ENCODE measurements at regions not wholly inside any gene's neighbourhood (a gene's known extent, or its start where the extent isn't known, plus 50 kb on each side); places are given as distances from the start of the nearest gene placed in this dataset.

- POLR2A ChIA-PET (ENCODE audit: low non-redundant PET), result no interaction called here
- no TSS peak for BruUV-seq (replicated peaks)
Measured at GRCh38 chr2:67579216-67579615, 182.1 kb downstream of the ETAA1 start.

GRCh38 chr2:67579806-67580205 lies 182.7 kb downstream of the ETAA1 start:
- Histone ChIP-seq H3K36me3 (ENCODE audit: insufficient read depth, low read length, poor library complexity, severe bottlenecking) (no peaks in the 10 kb centered on the region), H3K4me3 (ENCODE audit: low read depth, low read length, poor library complexity, severe bottlenecking) (no peak overlapping the region), H3K27ac (ENCODE audit: low read depth, low read length, poor library complexity, severe bottlenecking) (no peak overlapping the region), H3K9me3 (ENCODE audit: low read depth, low read length, poor library complexity, severe bottlenecking) (peaks cover 16% of the 10 kb centered on the region), H3K4me1 (ENCODE audit: insufficient read depth, low read length, poor library complexity, severe bottlenecking) (no peaks in the 10 kb centered on the region), H3K27me3 (replicated peaks; ENCODE audit: insufficient read depth, low read depth, low read length, poor library complexity) (no peaks in the 10 kb centered on the region)
- POLR2A ChIA-PET (ENCODE audit: low non-redundant PET), result no interaction called here
- no TSS peak for BruUV-seq (replicated peaks)
- intact Hi-C loops (cut with micrococcal nuclease; ENCODE audit: unreplicated experiment), result no loop called here
- DNase-seq (ENCODE audit: low spot score), result no peak
- CTCF ChIA-PET, result no interaction called here
- no peak for TF ChIP-seq EZH2 (IDR thresholded peaks at IDR 0.05; ENCODE audit: borderline replicate concordance, low read depth, low read length, poor library complexity, severe bottlenecking)
- TF ChIP-seq CTCF (conservative IDR thresholded peaks at IDR 0.05; ENCODE audit: low read depth, low read length), result no peak

More at GRCh38 chr2:67579216-67579615, 182.1 kb downstream of the ETAA1 start:
- CTCF ChIA-PET, result no interaction called here
- no peak overlapping the region for H3K27ac ChIP-seq (ENCODE audit: low read depth, low read length, poor library complexity, severe bottlenecking)
- no peaks in the 10 kb centered on the region for H3K27me3 ChIP-seq (replicated peaks; ENCODE audit: insufficient read depth, low read depth, low read length, poor library complexity)
- no peak overlapping the region for H3K4me3 ChIP-seq (ENCODE audit: low read depth, low read length, poor library complexity, severe bottlenecking)
- intact Hi-C loops (cut with micrococcal nuclease; ENCODE audit: unreplicated experiment), result no loop called here
- H3K4me1 ChIP-seq (ENCODE audit: insufficient read depth, low read length, poor library complexity, severe bottlenecking), result peaks cover 3% of the 10 kb centered on the region
- DNase-seq (ENCODE audit: low spot score), result no peak
- H3K9me3 ChIP-seq (ENCODE audit: low read depth, low read length, poor library complexity, severe bottlenecking), result peaks cover 13% of the 10 kb centered on the region
- no peaks in the 10 kb centered on the region for H3K36me3 ChIP-seq (ENCODE audit: insufficient read depth, low read length, poor library complexity, severe bottlenecking)
- no peak for TF ChIP-seq EZH2 (IDR thresholded peaks at IDR 0.05; ENCODE audit: borderline replicate concordance, low read depth, low read length, poor library complexity, severe bottlenecking)
- TF ChIP-seq CTCF (conservative IDR thresholded peaks at IDR 0.05; ENCODE audit: low read depth, low read length), result no peak

- H3K36me3 ChIP-seq (ENCODE audit: insufficient read depth, low read length, poor library complexity, severe bottlenecking), result no peaks in the 10 kb centered on the region
- peaks cover 31% of the 10 kb centered on the region for H3K9me3 ChIP-seq (ENCODE audit: low read depth, low read length, poor library complexity, severe bottlenecking)
- no peaks in the 10 kb centered on the region for H3K4me1 ChIP-seq (ENCODE audit: insufficient read depth, low read length, poor library complexity, severe bottlenecking)
- intact Hi-C loops (cut with micrococcal nuclease; ENCODE audit: unreplicated experiment), result no loop called here
- no TSS peak for BruUV-seq (replicated peaks)
- ChIA-PET POLR2A (ENCODE audit: low non-redundant PET) (no interaction called here), CTCF (no interaction called here)
- H3K27me3 ChIP-seq (replicated peaks; ENCODE audit: insufficient read depth, low read depth, low read length, poor library complexity), result no peaks in the 10 kb centered on the region
- peak; percentile 56 for TF ChIP-seq CTCF (conservative IDR thresholded peaks at IDR 0.05; ENCODE audit: low read depth, low read length)
- no peak for TF ChIP-seq EZH2 (IDR thresholded peaks at IDR 0.05; ENCODE audit: borderline replicate concordance, low read depth, low read length, poor library complexity, severe bottlenecking)
- no peak overlapping the region for H3K4me3 ChIP-seq (ENCODE audit: low read depth, low read length, poor library complexity, severe bottlenecking)
- no peak overlapping the region for H3K27ac ChIP-seq (ENCODE audit: low read depth, low read length, poor library complexity, severe bottlenecking)
- DNase-seq (ENCODE audit: low spot score), result peak; percentile 45
Measured at GRCh38 chr2:67581751-67582150, 184.6 kb downstream of the ETAA1 start.
